ENCODE measurements at regions not wholly inside any gene's neighbourhood (a gene's known extent, or its start where the extent isn't known, plus 50 kb on each side); places are given as distances from the start of the nearest gene placed in this dataset.

DNA sequence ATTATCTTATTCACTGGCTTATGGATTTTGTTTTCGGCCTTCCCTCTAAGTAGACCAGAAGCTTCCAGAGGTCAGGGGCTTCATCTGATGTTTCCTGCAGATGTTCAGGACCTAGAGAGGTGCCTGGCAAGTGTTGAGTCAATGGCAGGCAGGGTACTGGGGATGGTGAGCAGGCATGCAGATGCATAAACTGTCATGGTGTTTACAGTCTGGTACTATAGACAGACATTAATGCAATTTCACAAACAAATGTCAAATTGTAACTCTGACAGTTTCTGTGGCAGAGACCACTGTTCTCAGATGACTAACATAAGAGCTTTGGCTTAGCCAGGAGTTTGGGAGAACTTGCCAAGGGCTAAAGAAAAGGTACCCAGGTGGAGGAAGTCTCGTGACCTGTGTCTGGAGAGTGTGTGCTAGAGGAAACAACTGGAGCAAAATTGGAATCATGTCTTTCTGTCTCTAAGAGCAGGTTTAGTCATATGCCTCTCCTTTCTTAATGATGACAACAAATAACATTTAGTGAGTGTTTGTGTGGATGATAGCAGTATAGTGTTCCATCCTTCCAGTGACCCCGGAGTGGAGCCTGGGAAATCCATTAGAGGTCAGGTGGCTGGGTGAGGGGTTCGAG lies 53.7 kb upstream of the TRAK1 start:
- DNase-seq (ENCODE audit: low read depth in 2 of 2), result no peak

DNA sequence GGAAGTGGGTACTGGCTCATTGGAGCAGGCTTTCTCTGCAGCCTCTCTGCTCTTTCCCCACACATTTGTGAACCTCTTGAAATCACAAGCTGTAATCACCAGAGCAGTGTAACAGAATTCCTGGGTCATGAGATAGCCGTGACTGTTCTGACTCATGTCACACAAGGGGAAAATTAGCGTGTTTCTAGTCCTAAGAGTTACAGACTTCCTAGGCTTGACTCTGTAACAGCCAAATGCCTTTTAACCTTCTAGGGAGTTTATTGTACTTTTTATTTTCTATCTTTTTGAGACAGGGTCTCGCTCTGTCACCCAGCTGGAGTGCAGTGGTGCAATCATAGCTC lies 54.7 kb upstream of the TRAK1 start:
- no peak for DNase-seq (ENCODE audit: low read depth in 2 of 2)

DNA sequence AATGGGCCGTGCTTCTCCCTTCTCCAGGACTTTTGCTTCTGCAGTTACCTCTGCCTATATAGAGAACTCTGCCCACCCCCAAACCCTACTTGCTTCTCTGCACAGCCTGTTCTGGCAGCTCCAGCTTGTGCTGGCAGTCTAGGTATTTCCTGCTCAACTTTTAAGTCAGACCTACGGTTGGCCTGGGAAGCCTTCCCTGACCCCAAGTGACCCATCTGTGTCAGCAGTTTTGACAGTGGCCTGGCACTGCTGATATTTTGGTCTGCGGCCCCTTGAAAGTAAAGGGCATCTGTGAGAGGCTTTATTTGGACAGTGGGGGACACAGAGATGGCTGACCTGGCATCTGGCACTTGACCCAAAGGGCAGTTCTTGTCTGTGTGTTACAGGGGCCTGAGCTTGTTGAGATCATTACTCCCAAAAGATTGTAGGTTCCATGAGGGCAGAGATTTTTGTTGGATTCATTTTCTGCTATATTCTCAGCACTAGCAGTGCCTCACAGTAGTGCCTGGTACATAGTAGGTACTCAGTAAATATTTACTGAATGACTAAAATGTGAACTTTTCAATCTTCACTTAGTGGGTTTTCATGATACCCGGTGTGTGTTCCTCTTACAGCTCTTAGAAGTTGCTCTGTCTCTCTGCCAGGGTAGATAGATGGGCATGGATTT lies 55.2 kb upstream of the TRAK1 start:
- no peak for DNase-seq (ENCODE audit: low read depth in 2 of 2)

DNA sequence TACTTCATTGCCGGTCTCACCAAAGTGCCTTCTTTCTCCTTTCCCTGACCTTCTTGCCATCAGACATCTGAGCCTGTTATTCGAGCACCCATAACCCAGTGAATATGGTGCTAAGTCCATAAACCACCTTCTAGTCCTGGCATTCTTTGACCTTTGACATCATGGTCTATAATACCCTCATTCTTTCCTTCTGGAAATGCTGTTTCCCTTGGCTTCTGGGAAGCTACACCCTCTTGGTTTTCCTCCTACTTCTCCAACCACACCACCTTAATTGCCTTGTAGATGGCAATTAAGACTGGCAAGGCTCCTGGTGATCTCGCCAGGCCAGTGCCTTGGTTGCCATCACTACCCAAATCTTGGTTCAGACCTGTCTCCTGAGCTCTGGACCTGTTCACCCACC lies 56.1 kb upstream of the TRAK1 start:
- no peak for DNase-seq (ENCODE audit: low read depth in 2 of 2)

DNA sequence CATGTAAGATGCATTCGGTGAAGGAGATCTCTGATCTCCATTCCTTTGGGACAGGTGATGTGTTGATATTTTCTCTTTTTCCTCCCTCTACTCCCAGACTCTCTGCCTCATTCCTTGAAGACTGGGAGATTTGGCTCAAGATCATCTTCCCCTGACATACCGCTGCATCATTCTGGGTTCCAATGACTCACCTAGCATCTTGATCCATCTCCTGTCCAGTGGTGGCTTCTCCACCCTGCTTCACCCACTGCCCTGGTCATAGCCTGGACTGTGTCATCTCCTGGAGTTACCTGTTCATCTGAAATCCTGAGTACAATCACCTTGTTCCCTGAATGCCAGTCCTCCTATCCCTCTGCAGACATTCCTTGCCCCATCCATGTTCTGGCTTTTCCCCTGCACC lies 57.4 kb upstream of the TRAK1 start:
- DNase-seq (ENCODE audit: low read depth in 2 of 2), result no peak

DNA sequence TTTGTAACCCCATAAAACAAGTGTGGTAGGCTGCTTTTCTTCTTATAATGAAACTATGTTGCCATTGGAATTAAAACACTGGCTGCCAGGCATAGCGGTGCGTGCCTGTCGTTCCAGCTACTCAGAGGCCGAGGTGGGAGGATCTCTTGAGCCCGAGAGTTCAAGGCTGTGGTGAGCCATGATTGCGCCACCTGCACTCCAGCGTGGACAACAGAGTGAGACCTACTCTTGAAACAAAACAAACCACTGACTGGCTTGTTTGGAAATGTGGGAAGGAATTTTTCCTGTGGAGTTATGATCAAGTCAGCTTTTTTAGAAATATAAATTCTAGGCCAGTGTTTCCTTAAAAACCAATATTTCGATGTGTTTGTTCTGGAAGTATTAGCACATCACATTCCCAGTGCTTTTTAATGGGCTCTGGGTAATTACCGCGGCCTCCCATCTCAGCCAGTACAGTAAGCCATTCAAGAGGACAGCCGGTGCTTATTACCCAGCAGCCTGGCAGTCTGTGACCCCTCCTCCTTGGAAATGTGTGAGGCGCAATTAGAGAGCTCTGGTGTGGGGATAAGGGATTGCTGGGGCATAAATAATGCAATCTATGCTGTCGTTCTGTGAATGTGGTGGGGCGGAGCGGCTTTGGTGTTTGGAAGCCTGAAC lies 58.3 kb upstream of the TRAK1 start:
- DNase-seq (ENCODE audit: low read depth in 2 of 2), result no peak

- no peak for DNase-seq (ENCODE audit: low read depth in 2 of 2)
These were observed 59.2 kb upstream of the TRAK1 start for GRCh38 chr3:42031808-42032480.

- DNase-seq (ENCODE audit: low read depth in 2 of 2), result no peak
These were observed 62.7 kb upstream of the TRAK1 start for GRCh38 chr3:42028474-42028873.

GRCh38 chr3:42027571-42027970 lies 63.6 kb upstream of the TRAK1 start:
- no peak for DNase-seq (ENCODE audit: low read depth in 2 of 2)

DNA sequence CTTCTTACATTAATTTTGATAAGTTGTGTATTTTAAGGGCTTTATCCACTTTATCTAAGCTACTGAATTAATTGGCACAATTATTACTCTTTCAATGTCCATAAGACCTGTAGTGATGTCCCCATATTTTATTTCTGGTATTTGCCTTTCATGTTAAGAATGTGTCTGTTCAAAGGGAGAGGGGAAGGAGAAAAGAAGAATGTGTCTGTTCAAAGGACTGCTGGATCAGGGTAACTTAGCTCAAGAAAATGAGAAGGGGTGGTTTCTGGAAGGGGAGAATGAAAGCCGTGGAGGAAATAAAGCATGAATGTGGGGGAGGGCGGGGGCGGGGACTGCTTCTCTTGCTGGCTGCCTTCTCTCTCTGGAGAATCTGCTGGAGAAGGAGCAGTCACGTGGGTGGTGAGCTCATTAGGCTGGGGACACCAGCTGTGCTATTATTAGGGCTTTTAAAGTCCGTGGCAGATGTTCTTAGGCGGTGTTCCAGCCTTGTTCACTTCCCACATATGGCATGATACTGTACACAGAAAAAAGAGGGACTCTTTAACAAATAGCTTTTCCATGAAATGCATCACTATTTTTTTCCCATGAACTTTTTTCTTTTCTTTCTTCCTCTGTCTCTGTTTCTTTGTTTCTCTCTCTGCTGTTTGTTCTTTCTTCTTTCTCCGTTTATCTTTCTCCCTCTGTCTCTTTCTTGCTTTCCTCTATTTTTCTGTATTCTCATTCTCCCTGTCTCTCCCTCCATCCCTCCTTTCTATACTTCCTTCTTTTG lies 63.7 kb upstream of the ULK4 start:
- DNase-seq (ENCODE audit: low read depth in 2 of 2), result no peak

DNA sequence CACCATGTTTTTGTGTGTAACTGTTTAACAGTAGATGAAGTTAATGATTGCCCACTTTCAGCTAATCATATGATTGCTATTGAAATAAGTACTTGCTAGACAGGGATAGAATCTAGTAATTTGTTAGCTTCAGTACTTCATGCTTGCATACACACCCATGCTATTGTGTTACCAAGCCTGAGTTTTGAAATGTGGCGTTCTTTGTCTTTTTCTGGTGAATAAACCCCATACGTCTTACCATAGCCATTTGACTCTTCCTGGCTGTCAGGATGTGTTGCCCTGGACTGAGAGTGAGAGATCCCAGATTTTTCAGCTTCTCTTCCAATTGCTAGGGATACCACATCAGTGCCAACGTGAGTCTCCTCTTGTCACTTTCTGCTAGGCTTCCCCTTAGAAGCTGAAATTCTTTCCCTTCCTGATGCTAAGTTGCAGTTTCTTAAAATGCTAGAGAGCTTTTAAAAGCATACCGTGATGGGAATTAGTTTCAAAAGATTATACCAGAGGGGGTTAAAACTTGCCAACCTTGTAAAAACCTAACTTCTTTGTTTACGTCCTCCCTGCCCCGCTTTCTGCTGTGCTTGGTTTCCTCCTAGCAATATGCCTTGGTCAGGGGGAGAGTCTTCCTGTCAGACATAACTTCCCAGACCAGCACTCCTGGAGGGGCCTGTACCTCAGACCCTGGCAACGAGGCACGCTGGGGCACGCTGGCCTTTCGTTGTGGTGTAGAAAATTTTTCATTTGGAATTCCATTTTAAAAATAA lies 62.9 kb upstream of the ULK4 start:
- no peak for DNase-seq (ENCODE audit: low read depth in 2 of 2)

DNA sequence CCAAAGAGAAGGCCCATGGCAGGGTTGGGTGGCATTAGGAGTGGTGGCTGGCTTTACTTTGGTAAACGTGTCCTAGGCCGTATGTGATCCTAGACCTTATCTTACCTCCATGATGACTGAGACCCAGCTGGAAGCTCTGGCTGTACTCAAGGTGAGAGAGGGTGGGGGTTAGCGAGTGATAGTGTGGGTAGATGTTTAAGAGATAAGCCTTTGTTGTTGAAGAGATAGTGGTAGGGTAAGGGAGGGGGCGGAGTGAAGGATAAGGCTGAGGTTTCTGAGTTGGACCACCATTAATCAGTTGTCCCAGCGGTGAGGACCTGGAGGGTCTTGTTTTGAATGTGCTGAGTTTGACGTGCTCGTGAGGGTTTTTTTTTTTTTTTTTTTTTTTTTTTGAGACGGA lies 61.5 kb upstream of the ULK4 start:
- no peak for DNase-seq (ENCODE audit: low read depth in 2 of 2)

DNA sequence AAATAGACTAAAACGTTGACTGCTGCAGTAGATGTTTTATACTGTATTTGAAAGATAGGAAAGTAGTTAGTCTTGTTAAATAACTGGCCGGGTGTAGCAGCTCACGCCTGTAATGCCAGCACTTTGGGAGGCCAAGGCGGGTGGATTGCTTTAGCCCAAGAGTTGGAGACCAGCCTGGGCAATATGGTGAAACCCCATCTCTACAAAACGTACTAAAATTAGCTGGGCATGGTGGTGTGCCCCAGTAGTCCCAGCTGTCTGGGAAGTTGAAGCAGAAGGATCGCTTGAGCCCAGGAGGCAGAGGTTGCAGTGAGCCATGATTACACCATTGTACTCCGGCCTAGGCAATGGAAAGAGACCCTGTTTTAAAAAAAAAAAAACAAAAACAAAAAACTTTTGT lies 60.5 kb upstream of the ULK4 start:
- DNase-seq (ENCODE audit: low read depth in 2 of 2), result no peak

- no peak for DNase-seq (ENCODE audit: low read depth in 2 of 2)
These were observed 58.9 kb upstream of the ULK4 start for GRCh38 chr3:42020684-42021307.

GRCh38 chr3:42019953-42020260 lies 58.0 kb upstream of the ULK4 start:
- no peak for DNase-seq (ENCODE audit: low read depth in 2 of 2)

GRCh38 chr3:42019144-42019952 lies 57.4 kb upstream of the ULK4 start:
- no peak for DNase-seq (ENCODE audit: low read depth in 2 of 2)

DNA sequence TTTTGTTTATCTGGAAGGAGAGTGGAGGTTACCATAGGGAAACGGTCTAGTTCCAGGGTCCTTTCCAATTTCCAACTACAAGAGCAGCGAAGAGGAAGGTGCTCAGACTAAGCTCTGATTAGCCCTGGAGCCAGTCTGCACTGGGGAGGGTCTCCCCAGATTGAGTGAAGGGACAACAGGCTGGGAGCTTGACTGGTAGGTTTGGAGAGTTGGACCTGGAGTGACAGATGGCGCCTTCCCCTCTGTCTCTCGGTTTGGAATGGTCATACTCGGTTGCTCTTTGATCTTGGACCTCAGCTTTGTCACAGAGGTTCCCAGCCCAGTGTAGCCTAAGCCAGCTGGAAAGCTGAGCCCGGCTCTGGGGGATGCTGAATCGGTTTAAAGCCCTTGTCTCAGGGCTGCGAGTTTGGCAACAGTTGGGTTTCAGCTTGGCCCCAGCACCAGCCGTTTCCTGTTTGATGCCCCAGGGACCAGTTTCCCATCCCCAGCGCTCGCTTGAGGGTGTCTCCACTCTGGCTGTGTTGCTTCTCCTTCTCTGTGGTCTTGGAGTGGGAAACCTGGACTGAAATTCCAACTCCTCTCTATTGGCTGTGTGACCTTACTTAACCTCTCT lies 53.1 kb upstream of the ULK4 start:
- no peak for DNase-seq (ENCODE audit: low read depth in 2 of 2)

DNA sequence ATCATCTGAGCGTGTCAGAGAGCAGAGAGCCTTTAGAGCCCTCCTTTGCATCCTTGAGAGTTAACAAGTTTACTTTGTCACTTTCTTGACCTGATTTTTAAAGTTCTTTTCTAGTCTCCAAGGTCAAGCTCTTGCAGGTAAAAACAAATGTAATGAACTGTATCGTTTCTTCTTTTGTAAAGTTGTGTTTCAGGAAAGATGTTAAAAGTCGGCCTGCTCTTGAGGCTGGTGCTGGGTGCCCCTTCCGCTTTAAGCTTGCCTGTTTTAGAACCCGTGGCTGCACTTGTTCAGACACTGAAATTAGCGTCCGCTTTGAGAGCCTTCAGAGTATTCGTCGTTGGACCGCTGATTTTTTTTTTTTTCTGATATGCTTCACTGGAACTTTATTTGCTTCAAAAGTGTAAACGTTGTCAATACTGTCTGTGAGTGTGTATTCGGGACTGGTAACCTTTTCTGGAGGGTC lies 52.6 kb upstream of the ULK4 start:
- DNase-seq (ENCODE audit: low read depth in 2 of 2), result no peak

- peak in 1 of 2 donors; percentile 11 for DNase-seq (ENCODE audit: low read depth in 2 of 2)
These were observed 52.0 kb upstream of the ULK4 start for GRCh38 chr3:42013691-42014457.
